Adrenal gland (tissue), 9 donors: ENCODE measurements at regions not wholly inside any gene's neighbourhood (a gene's known extent, or its start where the extent isn't known, plus 50 kb on each side); places are given as distances from the start of the nearest gene placed in this dataset.

Source experiments
- DNase-seq, 7 donors: peaks; one replicate each; pipeline ENCODE4 v3.0.0-alpha.2; 2019 to 2020
- H3K27ac ChIP-seq, 5 donors: fragments of 200-600 bp; sonication (generic) in 4 of 5; 1 replicate in 3 of 5; 2 replicates in 2 of 5; pipeline versions ENCODE4 v1.5.1 to v1.8.0; 2016 to 2020; ENCODE audit warnings: mild to moderate bottlenecking in 1 of 5
- H3K27me3 ChIP-seq: fragments of 200-600 bp; 2 replicates; pipeline ENCODE4 v1.8.0; 2021
- H3K36me3 ChIP-seq, 2 donors: fragments of 200-600 bp; replicated peaks in 1 of 2; 1 replicate in 1 of 2; 2 replicates in 1 of 2; pipeline versions ENCODE4 v1.5.1 to v1.8.0; 2018 to 2022
- H3K4me1 ChIP-seq, 2 donors: fragments of 200-600 bp; replicated peaks in 1 of 2; 1 replicate in 1 of 2; 2 replicates in 1 of 2; pipeline versions ENCODE4 v1.5.1 to v1.8.0; 2018 to 2021
- H3K4me3 ChIP-seq, 4 donors: fragments of 200-600 bp; sonication (generic) in 3 of 4; one replicate each; pipeline ENCODE4 v1.5.1; 2016 to 2018
- H3K9me3 ChIP-seq, 3 donors: fragments of 200-600 bp; sonication (generic) in 1 of 3; replicated peaks in 1 of 3; 1 replicate in 2 of 3; 2 replicates in 1 of 3; pipeline versions ENCODE4 v1.5.1 to v1.8.0; 2016 to 2021
- POLR2A ChIP-seq, 2 donors: fragments of 450-650 bp; IDR thresholded peaks; one replicate each; pipeline ENCODE4 v1.6.1; 2017; ENCODE audit warnings: antibody characterized with exemption in 2 of 2, mild to moderate bottlenecking in 2 of 2, moderate library complexity in 1 of 2
- WGBS, 4 donors: extraction: QIAGEN DNeasy Blood & Tissue Kit in 2 of 4; methylation state at CpG; one replicate each; pipeline versions ENCODE4 v1.1.5 to v1.1.7; 2013 to 2017; 5-methylcytosine and 5-hydroxymethylcytosine counted together
- intact Hi-C, 2 donors: fragments of 100-400 bp; cut with DNase I; formaldehyde crosslinking; loops; one replicate each; pipeline versions ENCODE4 v1.14.1 to v1.15.0; 2022 to 2023
- TF ChIP-seq, protein P1 (sequence below), 6 experiments: fragments of 450-650 bp in 4 of 6; fragments of 200-600 bp in 2 of 6; sonication (generic) in 1 of 6; IDR thresholded peaks; 1 replicate in 5 of 6; 2 replicates in 1 of 6; pipeline versions ENCODE4 v1.5.1 to v1.8.0; 2016 to 2021; ENCODE audit warnings: antibody characterized with exemption in 6 of 6, mild to moderate bottlenecking in 2 of 6, moderate library complexity in 1 of 6
- donor health status: healthy with polysubstance abuse.
- donor health status: Bipolar disorder and iron deficiency.
- donor health status: DM: yes; HTN: yes; CAD: no.
- donor health status: DM: no; HTN: no; CAD: no.
- donor health status: DM: no; HTN: no; CAD: no.

DNA sequence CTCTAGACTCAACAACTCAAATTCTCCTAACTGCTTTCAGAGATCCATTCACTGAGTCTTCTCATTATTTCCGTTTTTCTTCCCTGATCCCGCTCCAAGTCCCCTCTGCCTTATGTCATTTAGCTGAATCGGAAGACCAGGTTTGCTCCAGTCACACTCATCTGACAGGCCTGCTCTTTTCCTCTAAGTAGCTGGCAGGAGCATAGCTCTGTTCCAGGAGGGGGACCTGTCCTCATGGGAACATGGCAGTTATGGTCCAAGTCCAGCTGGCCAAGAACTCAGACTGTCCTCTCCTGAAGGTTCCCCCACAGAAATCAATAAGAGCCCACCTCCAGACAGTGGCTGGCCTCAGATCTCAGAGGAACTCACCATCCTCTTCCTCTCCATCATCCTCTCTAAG is 130.9 kb upstream of the SERP2 start:
- intact Hi-C loops = loop anchor here (5.0 to 10.0 kb wide), 2 partner anchors 192 to 195 kb away; no protein-coding TSS in a partner anchor
- Histone ChIP-seq H3K27me3 (no peaks in the 10 kb centered on the region), H3K27ac (peak overlapping the region in 4 of 5 donors; percentile 10 to 50 (median 38)), H3K4me1 (peaks cover 0 to 8% of the 10 kb centered on the region in 2 donors), H3K4me3 (no peak overlapping the region), H3K9me3 (no peaks in the 10 kb centered on the region), H3K36me3 (no peaks in the 10 kb centered on the region)
- TF ChIP-seq, protein P1, sequence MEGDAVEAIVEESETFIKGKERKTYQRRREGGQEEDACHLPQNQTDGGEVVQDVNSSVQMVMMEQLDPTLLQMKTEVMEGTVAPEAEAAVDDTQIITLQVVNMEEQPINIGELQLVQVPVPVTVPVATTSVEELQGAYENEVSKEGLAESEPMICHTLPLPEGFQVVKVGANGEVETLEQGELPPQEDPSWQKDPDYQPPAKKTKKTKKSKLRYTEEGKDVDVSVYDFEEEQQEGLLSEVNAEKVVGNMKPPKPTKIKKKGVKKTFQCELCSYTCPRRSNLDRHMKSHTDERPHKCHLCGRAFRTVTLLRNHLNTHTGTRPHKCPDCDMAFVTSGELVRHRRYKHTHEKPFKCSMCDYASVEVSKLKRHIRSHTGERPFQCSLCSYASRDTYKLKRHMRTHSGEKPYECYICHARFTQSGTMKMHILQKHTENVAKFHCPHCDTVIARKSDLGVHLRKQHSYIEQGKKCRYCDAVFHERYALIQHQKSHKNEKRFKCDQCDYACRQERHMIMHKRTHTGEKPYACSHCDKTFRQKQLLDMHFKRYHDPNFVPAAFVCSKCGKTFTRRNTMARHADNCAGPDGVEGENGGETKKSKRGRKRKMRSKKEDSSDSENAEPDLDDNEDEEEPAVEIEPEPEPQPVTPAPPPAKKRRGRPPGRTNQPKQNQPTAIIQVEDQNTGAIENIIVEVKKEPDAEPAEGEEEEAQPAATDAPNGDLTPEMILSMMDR (IDR thresholded peaks at IDR 0.05) = no peak
- TF ChIP-seq POLR2A (IDR thresholded peaks at IDR 0.05) = no peak
- DNase-seq = no peak
- 79 to 95% (median 88%) methylated on average over 3 of the region's 3 CpGs for WGBS, 4 donors

DNA sequence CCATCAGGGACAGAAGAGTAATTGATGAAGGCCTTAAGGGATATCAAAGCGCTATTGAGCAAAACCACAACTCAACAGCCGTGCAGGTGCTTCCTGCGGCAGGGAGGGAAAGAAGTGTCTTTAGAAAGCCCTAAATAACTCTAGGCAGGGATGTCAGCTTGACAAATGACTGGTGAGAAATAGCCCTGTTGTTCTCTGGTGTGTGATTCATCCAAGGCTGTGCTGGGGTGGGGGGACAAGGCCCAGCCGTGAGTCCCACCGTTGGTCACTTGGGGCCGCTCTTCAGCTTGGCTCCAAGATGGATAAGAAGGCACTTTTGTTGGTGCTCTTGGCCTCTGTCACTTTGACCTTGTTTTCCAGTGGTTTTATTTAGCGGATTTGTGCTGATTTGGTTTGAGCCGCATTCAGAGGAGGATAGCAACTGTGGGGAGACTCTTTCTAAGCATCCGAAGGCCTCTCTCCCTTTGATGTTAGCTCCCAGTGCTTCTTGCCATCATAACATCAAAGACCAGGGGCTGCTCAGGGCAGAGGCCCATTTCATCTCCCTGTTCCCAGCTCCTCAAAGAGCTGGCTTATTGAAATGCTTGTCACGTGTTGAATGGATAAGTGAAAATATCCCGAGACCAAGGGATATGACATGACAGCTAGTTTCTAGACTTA is 130.3 kb upstream of the SERP2 start:
- Histone ChIP-seq H3K27me3 (no peaks in the 10 kb centered on the region), H3K27ac (peak overlapping the region in 3 of 5 donors; percentile 28 to 50 (median 48)), H3K36me3 (no peaks in the 10 kb centered on the region), H3K4me3 (no peak overlapping the region), H3K4me1 (peaks cover 0 to 3% of the 10 kb centered on the region in 2 donors), H3K9me3 (no peaks in the 10 kb centered on the region)
- intact Hi-C loops = loop anchor here (5.0 to 10.0 kb wide), 2 partner anchors 191 to 194 kb away; no protein-coding TSS in a partner anchor
- TF ChIP-seq POLR2A (IDR thresholded peaks at IDR 0.05) = peak in 1 of 2 donors; percentile 14
- TF ChIP-seq, protein P1 (IDR thresholded peaks at IDR 0.05) = peak; percentile 29 to 73 (median 65)
- 29 to 38% (median 30%) methylated on average over 11 of the region's 11 CpGs for whole genome bisulfite sequencing, 4 donors
- peak; percentile 85 to 91 (median 89) for DNase-seq

DNA sequence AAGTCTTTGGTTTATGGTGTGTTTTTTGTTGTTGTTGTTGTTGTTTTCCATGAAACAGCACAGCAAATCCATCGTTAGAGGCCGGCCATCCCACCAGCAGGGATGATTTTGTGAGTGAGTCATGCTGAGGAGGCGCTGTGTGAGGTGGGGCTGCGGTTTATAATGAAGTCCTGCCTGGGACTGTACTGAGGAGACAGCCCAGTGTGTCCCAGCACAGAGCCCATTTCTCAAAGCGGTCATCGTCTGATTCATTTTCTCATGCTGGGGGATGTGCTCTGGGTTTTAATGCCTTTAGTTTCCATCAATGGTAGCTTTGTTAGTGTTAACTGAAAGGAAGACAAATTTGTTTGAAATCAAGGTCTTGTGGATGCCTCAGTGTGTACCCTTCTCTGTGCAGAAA is 129.3 kb upstream of the SERP2 start:
- DNase-seq = no peak
- Histone ChIP-seq H3K4me1 (peaks cover 0 to 3% of the 10 kb centered on the region in 2 donors), H3K27me3 (no peaks in the 10 kb centered on the region), H3K4me3 (no peak overlapping the region), H3K27ac (peak overlapping the region in 1 of 5 donors; percentile 10), H3K36me3 (no peaks in the 10 kb centered on the region), H3K9me3 (no peaks in the 10 kb centered on the region)
- TF ChIP-seq POLR2A (IDR thresholded peaks at IDR 0.05) = no peak
- TF ChIP-seq, protein P1 (IDR thresholded peaks at IDR 0.05) = no peak
- intact Hi-C loops = loop anchor here (5.0 to 10.0 kb wide), 2 partner anchors 191 to 193 kb away; no protein-coding TSS in a partner anchor
- WGBS, 4 donors = 86 to 89% (median 88%) methylated on average over 6 of the region's 6 CpGs

- 38 to 58% (median 48%) methylated on average over 1 of the region's 1 CpG for WGBS, 4 donors
- H3K27ac ChIP-seq = peak overlapping the region in 3 of 5 donors; percentile 19 to 59 (median 26)
- no peak for DNase-seq
- intact Hi-C loops = loop anchor here in 1 of 2 donors (10.0 kb wide), 1 partner anchor 185 kb away; no protein-coding TSS in a partner anchor
- TF ChIP-seq POLR2A (IDR thresholded peaks at IDR 0.05) = no peak
- TF ChIP-seq, protein P1 (IDR thresholded peaks at IDR 0.05) = no peak
- no peaks in the 10 kb centered on the region for H3K27me3 ChIP-seq
- H3K9me3 ChIP-seq = no peaks in the 10 kb centered on the region
- H3K4me3 ChIP-seq = no peak overlapping the region
- H3K4me1 ChIP-seq = no peaks in the 10 kb centered on the region
- no peaks in the 10 kb centered on the region for H3K36me3 ChIP-seq
These were observed 124.2 kb upstream of the SERP2 start for GRCh38 chr13:44249431-44249836.
